NB4 (cell line): ENCODE measurements at regions not wholly inside any gene's neighbourhood (a gene's known extent, or its start where the extent isn't known, plus 50 kb on each side); places are given as distances from the start of the nearest gene placed in this dataset.

Experiments
- CTCF ChIP-seq: IDR thresholded peaks from one replicate; pipeline ENCODE4 v1.5.1; 2012; ENCODE audit warnings: low read depth, low read length
- MYC ChIP-seq: IDR thresholded peaks from 2 replicates; pipeline ENCODE4 v1.6.1; 2011; ENCODE audit warnings: low read depth, low read length

GRCh38 chr13:73578251-73578875 lies 519.6 kb downstream of the KLF5 start:
- TF ChIP-seq CTCF (no peak), MYC (no peak)
